HepG2 (cell line): ENCODE measurements at regions not wholly inside any gene's neighbourhood (a gene's known extent, or its start where the extent isn't known, plus 50 kb on each side); places are given as distances from the start of the nearest gene placed in this dataset.
A peak's percentile ranks its signal among the peaks of the same experiment; 100 is the strongest.

ENCODE experiments used
- CCDC6 ChIP-seq: sonication (generic); formaldehyde crosslinking; IDR thresholded peaks from 2 replicates; pipeline ENCODE4 v1.8.1; 2022; ENCODE audit warnings: mild to moderate bottlenecking, missing genetic modification reagents, moderate library complexity
- KDM5A ChIP-seq: fragments of 200-600 bp; sonication (generic); IDR thresholded peaks from 2 replicates; pipeline ENCODE4 v1.7.0; 2018; ENCODE audit warnings: antibody characterized with exemption, mild to moderate bottlenecking, low read length, borderline replicate concordance
- MLLT10 ChIP-seq: sonication (generic); formaldehyde crosslinking; IDR thresholded peaks from 2 replicates; pipeline ENCODE4 v1.4.0; 2020; ENCODE audit warnings: missing genetic modification reagents
- RARA ChIP-seq: IDR thresholded peaks from 2 replicates; pipeline ENCODE4 v1.6.1; 2016; ENCODE audit warnings: missing genetic modification reagents, missing compliant biosample characterization
- RERE ChIP-seq: IDR thresholded peaks from 2 replicates; pipeline ENCODE4 v1.6.1; 2016; ENCODE audit warnings: low read depth, missing genetic modification reagents, missing compliant biosample characterization
- RFXAP ChIP-seq: sonication (generic); formaldehyde crosslinking; IDR thresholded peaks from 2 replicates; pipeline ENCODE4 v1.4.0; 2020; ENCODE audit warnings: missing genetic modification reagents, borderline replicate concordance
- SRSF9 ChIP-seq: fragments of 200-400 bp; formaldehyde crosslinking; IDR thresholded peaks from 2 replicates; pipeline ENCODE4 v1.6.1; 2018; ENCODE audit warnings: borderline replicate concordance, mild to moderate bottlenecking, low read depth, low read length; ENCODE audit not compliant: insufficient read depth, poor library complexity, severe bottlenecking
- TFE3 ChIP-seq: IDR thresholded peaks from 2 replicates; pipeline ENCODE4 v1.6.1; 2016
- ZHX2 ChIP-seq, 2 experiments: sonication (generic) in 1 of 2; formaldehyde crosslinking in 1 of 2; IDR thresholded peaks; 2 replicates each; pipeline versions ENCODE4 v1.6.1 to v1.9.0; 2014 to 2022; ENCODE audit warnings: antibody characterized with exemption in 1 of 2, borderline replicate concordance in 1 of 2, inconsistent platforms in 1 of 2, low read depth in 1 of 2, missing genetic modification reagents in 1 of 2
- ZNF75D ChIP-seq: sonication (generic); formaldehyde crosslinking; IDR thresholded peaks from 2 replicates; pipeline ENCODE4 v1.8.1; 2023; ENCODE audit warnings: missing genetic modification reagents, mild to moderate bottlenecking, borderline replicate concordance
- ZNF800 ChIP-seq: sonication (generic); formaldehyde crosslinking; IDR thresholded peaks from 2 replicates; pipeline ENCODE4 v1.4.0; 2020; ENCODE audit warnings: missing genetic modification reagents
- ZSCAN20 ChIP-seq: sonication (generic); formaldehyde crosslinking; IDR thresholded peaks from 2 replicates; pipeline ENCODE4 v1.4.0; 2020; ENCODE audit warnings: missing genetic modification reagents, mild to moderate bottlenecking, borderline replicate concordance

- TF ChIP-seq ZHX2 (IDR thresholded peaks at IDR 0.05; ENCODE audit: low read depth) = no peak
- TF ChIP-seq ZHX2 (CRISPR knock-in tag; IDR thresholded peaks at IDR 0.05; ENCODE audit: borderline replicate concordance) = no peak
- TF ChIP-seq ZSCAN20 (CRISPR knock-in tag) = no peak
- TF ChIP-seq SRSF9 = no peak
- TF ChIP-seq CCDC6 (CRISPR knock-in tag) = no peak
- no peak for TF ChIP-seq KDM5A
- no peak for TF ChIP-seq MLLT10
- no peak for TF ChIP-seq ZNF800 (CRISPR knock-in tag)
- no peak for TF ChIP-seq TFE3 (CRISPR knock-in tag)
- no peak for TF ChIP-seq RFXAP (CRISPR knock-in tag)
- TF ChIP-seq RERE (CRISPR knock-in tag) = no peak
- 0 out of 2 replicates have a peak, but pooled peaks have one; percentile 11 for TF ChIP-seq RARA (CRISPR knock-in tag)
- TF ChIP-seq ZNF75D (CRISPR knock-in tag) = no peak
Observed at GRCh38 chr5:74990194-74990593, 62.2 kb downstream of the GCNT4 start (continued).
